NCI-H82 treated with DMSO at 0.1 percent for 48 hours (cell line): ENCODE measurements at regions not wholly inside any gene's neighbourhood (a gene's known extent, or its start where the extent isn't known, plus 50 kb on each side); places are given as distances from the start of the nearest gene placed in this dataset.

Experiments
- DNase-seq: peaks from one replicate; lab custom pipeline; 2025; ENCODE audit not compliant: unreplicated experiment; lab: John Stamatoyannopoulos, UW

DNA sequence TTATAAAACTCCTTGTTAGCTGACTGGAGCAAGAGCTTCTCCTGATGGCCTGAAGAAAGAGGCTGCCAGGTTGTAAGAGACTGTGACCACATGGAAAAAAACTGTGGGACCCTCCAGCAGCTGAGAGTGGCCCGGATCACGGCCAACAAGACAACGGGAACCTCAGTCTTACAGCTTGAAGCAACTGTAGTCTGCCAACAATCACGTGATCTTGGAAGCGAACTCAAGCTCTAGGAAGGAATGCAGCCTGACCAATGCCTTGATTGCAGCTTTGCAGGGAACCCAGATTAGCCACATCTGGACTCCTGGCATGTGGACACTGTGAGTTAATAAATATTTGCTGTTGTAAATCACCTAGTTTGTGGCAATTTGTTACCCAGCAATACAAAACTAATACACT lies 442.6 kb upstream of the PRMT6 start:
- no peak for DNase-seq

DNA sequence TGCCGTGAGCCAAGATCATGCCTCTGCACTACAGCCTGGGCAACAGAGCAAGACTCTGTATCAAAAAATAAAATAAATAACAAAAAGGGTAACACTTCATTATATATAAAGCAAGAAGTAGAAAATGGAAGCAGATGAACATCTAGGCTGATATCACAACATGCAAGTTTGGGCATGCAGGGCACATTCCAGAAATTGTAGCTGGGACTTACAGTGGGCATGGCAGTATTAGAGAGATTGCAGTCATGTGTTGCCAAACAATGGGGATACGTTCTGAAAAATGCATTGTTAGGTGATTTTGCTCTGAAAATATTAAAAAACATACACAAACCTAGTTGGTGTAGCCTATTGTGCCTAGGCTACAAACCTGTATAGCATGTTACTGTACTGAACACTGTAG lies 441.0 kb upstream of the PRMT6 start:
- no peak for DNase-seq

DNA sequence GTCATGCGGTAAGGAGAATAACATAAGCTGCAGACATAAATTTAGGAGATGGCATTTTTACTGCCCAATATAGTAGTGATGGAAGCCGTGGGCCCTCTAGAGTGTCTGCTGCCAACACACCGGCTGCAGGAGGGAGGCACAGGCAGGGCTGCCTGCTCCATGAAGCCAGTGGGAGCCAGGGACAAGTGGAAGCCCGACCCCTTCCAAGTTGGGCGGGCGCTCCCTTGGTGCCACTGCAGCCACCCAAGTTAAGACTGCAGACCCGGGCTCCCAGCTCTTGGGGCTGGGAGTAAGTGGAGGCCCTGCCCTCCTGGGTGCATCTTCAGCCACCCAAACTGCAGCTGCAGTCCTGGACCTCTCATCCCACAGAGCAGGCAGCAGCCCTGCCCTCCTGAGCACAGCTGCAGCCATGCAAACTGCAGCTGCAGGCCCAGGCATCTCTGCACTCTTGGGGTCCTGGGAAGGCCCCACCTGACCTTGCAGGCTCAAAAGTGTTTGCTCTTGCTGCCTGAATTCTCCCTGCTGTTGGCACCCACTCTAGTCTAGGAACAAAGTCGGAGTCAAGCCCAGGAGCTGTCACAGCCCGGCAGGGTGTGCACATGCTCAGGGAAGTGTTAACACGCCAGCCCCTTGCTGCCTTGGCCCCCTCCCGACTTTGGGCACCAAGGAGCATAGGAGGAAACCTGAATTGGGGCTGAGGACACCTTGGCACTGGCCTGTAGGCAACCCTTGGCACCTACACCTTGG lies 437.2 kb upstream of the PRMT6 start:
- no peak for DNase-seq

DNA sequence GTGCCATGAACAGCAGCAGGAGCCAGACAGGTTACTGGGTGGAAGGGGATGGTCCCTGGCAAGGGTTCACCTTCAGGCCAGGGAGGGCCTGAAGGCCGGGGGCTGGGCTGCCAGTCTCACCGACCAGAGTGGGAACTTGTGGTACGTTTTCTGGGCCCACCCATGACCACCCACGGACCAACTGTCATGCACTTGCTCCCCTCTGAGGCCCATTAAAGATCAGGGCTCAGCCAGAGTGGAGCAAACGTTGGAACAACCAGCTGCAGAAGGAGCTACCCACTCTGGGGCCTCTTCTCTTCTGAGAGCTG lies 436.7 kb upstream of the PRMT6 start:
- DNase-seq = no peak

DNA sequence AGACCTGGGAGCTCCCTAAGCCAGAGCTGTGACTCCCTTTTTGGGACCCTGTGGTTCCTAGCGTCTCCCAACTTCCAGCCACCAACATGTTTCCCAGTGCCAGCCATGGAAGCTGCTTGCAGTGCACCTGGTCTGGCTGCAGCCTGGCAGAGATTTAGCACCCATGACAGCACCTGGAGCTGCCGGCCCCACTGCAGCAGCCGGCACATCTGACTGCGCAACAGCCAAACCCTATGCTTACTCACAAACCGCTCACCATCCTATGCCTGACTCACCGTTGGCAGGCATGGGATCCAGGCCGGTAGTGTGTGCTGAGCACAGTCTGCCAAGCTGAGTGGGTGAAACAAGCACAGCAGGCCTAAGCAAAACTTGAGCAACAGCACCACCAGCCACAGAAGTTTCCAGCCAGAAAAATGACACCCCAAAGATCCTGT lies 435.9 kb upstream of the PRMT6 start:
- no peak for DNase-seq

DNA sequence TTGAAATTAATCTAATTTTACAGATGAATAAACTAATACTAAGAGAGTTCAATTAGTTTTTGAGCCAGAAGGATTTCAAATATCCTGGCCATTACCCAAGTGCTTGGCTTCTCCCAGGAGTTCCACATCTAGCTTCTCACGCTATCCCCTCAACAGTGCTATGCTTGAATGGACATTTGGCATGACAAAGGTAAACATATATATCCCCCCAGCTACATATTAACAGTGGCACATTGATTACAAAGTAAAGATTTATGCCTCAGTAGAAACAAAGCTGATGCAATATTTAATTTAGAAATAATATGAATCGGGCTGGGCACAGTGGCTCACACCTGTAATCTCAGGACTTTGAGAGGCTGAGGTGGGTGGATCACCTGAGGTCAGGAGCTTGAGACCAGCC lies 434.6 kb upstream of the PRMT6 start:
- no peak for DNase-seq

DNA sequence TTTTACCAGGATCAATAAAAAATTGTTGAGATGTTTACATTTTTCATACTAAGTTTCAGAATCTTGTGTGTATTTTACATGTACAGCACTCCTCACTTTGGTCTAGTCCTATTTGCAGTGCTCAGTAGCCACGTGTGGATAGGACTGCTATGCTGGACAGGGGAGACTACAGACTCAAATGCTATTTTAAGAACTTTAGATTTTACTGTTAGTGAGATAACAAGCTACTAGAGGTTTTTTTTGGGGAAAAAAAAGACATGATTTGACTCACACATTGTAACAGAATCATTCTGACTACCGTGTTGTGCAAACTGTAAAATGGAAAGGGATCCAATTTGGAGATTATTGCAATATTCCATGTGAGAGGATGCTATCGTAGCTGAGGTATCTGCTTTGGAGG lies 418.9 kb upstream of the PRMT6 start:
- no peak for DNase-seq

DNA sequence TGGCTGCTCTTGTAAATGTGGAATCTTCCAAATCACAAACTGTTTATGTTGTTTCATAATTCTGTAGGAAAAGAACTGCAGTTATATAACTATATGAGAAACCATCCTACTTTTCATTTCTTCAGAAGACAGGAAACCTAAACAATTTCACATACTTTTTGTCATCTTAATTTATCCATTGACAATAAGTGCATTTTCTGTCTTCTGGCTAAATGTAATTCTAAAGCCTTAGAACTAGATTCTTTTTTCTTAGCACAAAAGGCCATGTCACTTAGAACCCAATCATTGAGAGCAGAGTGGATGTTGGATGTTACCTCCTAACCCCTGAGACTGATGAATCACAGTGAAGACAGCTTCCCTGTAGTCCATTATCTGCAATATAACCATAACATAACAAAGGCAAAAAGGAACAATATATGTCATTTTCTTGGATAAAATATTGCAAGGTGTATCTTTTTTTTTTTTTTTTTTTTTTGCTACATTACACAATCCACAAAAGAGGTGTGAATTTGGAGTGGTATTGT lies 410.2 kb upstream of the PRMT6 start:
- DNase-seq = no peak

DNA sequence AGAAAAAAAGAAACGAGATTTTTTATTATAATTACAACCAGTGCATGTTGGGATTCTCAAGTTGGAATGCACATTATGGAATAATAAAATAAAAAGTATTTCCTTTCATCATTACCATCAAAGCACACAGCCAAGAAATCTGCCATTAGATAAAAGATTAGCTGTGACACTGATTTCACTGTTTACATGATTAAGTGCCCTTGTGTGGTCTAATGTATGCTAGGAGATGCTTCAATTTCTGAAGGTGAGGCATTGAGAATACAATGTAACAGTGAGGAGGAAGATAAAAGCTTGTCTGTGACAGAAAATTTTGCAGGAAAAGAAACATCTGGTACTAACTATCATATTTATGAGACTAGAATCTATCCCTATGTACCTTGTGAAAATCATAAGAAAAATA lies 409.7 kb upstream of the PRMT6 start:
- DNase-seq = no peak

DNA sequence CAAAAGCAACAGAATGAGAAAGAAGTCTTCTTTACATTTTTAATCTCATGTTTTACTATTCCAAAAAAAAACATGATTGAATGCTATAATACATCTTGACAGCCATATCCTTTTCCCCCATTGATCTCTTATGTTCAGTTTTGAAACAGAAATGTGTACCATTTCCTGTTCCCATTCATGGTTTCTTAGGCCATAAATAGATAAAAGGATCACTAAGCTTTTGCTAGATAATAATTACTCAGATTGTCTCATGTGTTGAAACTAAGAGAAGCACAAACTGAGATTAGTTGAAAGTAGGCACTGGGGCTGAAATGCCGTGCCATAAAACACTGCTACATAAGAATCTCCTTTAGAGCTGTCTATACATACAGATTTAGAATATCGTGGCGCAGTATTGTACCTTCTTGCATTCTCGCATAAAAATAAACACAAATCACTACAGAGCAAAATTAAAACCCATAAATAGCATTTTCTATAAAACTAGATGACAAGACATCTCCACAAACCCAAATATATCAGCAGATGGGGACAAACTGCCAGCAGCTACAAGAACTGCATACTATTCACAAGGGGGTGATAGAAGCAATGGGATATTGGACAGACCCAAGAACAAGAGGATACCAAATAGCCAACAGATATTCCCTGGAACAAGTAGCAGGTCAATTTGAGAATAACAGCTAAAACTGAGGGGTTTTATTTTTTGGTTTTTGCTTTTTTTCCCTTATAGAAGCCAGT lies 405.3 kb upstream of the PRMT6 start:
- DNase-seq = no peak

DNA sequence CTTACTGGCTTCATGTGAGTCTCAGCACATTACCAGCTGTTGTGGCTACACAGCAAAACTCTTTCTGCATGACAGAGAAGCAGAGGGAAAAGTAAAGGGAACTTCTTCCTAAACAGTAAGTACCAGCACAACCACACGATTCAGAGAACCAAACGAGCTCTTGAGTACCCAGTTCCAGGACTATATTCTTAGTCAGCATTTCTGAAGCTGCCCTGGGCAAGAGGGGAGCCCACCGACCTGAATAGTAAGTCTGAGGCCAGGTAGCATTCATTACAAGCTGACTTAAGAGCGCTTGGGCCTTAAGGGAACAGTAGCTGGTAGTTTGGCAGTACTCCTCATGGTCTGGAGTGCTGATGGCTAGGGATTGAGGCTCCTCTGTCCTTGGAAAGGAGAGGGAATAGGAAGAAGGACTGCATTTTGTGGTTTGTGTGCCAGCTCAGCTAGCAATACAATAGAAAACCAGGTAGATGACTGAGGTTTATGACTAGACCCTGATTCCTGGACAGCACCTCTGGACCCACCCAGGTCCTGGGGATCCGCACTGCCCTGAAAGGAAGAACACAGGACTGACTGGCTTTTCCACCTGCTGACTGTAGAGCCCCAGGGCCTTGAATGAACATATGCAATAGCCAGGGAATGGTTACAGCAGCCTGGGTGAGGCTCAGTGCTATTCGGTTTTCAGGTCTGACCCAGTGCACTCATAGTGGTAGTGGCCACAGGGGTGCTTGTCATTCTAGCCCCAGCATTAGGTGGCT lies 396.8 kb upstream of the PRMT6 start:
- no peak for DNase-seq

DNA sequence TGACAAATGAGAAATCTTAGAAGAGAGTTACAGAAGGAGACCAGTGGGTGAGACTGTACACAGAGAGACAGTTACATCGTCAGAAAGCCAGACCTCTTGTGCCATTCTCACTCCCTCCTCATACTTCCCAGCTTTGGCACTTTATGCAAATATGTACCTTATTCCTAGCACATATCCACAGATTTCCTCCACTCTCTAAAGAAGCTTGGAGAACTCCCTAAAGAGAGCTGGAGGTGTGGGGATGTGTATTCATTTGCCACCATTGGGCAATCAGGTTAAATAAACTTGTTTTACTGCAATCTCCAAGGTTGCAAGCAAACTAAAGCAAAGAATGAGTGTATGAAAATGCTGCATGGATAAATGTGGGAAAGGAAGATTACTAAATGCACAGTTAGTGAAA lies 380.9 kb upstream of the PRMT6 start:
- no peak for DNase-seq

DNA sequence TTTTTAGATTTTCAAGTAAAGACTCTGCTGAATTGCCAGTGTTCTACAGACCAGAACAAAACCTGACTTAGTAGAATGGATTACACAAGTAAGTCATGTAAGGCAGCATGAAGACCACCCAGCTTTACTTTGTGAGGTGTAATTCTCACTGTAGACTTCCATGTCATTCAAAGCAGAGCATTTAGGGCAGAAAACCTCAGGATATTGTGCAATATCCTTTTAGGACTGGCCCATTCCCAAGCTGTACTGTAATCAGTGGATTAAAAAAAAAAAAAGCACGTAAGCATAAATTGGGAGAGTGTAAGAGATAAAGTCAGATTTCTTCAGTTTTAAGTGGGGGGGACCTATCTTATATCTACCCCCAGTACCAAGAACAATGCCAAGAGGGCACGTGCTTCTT lies 380.5 kb upstream of the PRMT6 start:
- no peak for DNase-seq

DNA sequence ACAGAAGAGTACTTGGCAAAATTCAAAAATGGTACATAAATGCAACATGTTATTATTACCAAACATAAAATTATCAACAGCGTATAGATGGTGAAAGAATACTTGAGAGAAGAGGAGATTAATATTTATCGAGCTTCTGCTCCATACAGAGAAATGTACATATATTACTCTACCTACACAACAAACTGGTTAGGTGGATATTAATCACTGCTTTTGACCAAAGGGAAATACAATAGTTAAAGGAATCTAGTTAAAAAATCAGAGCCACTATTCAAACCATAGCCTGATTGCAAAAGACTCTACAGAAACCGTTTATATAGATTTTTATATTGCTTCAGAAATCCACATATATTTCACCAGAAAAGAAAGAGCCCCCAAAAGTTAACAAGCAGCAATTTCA lies 379.3 kb upstream of the PRMT6 start:
- DNase-seq = no peak

DNA sequence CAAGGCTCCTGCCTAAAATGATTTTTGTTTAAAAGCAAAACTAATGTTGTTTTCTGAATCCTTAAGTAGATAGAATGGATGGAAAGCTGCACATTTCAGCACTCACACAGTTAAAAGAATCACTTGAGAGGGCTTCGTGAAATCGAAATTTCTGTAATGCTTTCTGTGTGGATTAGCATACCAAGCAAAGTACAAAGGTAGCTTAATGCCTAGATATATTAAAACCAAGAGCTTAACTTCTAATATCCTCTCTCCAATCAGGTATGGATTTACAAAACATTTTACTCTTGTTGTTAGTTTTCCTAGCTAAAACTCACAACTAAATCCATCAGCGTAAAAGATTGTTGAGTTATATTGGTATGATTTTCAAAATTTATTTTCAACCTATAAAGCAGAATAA lies 378.8 kb upstream of the PRMT6 start:
- DNase-seq = no peak

DNA sequence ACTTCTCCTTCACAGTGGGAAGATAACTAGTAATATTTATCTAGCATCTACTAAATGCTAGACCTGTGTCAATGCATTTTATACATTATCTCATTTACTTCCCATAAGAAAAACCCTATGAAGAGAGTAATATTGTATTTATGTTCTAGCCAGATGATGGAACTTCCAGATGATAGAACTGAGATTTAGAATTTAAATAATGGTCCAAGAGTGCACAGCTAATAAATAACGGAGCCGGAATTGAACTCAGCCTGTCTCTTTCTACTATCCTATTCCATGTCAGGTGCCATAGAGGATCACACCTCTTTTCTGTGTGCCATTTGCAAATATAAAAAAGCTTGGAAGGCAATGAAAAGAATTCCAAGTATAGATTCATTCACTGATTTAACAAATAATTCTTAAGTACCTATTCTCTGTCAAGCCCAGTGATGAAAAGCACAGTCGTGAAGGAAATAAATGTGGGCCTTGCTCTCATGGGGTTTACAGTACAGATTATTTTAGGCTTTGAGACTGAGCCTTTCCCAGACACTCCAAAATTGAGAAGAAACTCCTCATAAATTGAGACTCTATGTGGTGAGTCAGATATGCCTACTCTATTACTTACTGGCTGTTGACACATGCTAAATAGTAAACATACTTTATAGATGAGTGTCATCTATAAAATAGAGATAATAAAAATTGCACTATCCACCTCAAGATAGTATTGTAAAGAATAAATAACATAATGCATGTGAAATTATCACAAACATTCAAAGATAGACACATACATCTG lies 378.0 kb upstream of the PRMT6 start:
- no peak for DNase-seq

DNA sequence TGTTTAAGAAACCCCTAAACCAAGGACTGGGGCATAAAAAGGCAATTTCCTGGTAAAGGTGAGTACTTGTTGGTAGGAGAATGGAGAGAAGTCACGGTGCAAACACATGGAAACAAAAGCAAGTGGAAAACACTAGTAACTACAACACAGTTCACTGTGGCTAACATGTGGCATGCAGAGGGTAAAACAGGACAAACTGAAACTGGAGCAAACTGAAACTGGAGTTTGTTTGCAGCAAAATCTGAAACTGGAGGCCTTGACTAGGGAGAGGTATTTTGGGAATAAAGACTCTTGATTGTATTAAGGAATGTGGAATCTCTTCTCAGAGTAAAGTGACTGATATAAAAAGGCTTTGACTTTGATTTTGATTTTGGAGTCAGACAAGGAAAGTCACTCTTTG lies 376.3 kb upstream of the PRMT6 start:
- DNase-seq = no peak

DNA sequence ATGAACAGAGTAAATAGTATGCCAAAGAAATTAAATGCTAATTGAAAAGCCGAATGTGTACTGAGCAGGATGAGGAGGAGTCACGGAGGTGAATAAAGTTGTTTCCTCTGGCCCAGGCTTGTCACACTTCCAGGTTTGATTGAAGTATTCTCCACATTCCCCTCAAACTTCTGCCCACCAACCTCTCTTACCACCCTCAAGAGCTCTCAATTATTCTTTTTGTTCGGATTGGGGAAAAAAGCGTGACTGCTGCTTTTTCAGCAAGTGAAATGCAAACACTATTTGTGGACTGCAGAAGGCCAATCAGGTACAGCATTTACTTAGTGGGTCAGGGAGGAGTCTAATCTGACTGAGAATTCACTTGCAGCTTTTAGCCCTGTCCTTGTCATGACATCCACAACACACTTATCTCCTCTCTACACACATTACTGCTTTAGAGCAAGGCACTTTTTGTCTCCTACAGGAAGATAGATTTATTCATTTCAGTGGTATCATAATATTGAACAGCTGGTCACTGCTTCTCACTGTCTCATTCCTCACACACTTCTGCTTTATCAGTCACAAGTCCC lies 375.6 kb upstream of the PRMT6 start:
- DNase-seq = no peak

DNA sequence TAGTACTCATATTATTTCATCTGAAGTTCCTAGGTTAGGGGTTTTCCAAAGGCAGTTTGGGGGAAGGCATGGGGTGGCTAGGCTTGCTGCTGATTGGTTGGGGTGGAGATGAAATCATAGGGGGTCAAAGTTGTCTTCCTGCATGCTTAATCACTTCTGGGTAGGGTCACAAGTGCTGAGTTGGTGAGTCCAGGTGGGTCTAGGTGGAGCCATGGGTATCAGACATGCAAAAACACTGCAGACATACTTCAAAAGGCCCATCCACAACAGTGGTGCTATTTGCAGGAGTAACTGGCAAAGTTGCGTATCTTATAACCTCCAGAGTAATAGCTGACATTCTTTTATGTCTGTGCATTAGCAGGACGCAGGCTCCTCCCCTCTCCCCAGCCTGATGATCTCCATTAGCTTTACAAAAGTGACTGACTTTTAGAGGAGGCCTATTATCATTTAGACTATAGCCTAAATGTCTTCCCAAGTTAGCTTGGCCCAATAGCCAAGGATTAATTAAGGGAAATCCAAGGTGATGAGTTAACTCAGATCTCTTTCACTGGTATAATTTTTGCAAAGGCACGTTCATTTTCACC lies 374.4 kb upstream of the PRMT6 start:
- no peak for DNase-seq

DNA sequence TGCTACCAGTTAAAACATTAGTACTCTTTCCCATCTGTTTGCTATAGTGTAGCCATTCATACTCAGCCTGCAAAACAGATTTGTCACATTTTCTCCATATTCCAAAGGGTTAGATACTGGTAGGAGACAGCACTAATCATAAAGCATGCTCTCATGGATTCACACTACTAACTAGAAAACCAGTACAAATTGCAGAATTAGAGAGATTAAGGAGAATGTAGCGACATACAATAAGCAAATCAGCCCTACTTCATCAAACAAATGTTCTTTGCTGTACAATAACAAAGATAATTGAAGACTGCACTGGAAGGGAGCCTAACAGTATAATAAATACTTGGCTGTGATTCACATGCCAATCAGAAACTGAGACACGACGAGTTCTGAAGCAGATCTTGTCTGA lies 368.0 kb upstream of the PRMT6 start:
- DNase-seq = no peak

DNA sequence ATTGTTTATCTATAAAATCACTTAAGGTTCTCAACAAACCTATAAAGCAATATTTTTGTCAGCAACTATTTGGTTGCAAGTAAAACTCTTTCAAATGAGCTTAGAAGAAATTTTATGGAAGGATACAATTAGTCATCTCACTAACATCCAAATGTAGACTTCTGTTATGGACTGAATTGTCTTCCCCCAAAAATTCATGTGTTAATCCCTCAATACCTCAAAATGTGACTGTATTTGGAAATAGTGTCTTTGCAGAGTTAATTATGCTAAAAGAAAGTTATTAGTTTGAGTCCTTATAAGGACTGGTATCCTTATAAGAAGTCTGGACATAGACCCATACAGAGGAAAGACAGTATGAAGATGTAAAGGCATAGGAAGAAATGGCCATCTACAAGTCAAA lies 357.8 kb upstream of the PRMT6 start:
- no peak for DNase-seq
